Activated naive CD8-positive, alpha-beta T cell treated with anti-CD3 and anti-CD28 coated beads, Interleukin-2, amount 50 U/mL, for 24 hours (primary cell): ENCODE measurements at regions not wholly inside any gene's neighbourhood (a gene's known extent, or its start where the extent isn't known, plus 50 kb on each side); places are given as distances from the start of the nearest gene placed in this dataset.

Experiments used
- ATAC-seq: fragments of 150-1000 bp; cut with Tn5 transposase; one replicate; pipeline ENCODE4 v1.10.0; 2021
- DNase-seq: peaks from one replicate; pipeline ENCODE4 v3.0.0; 2021
- H3K27ac Mint-ChIP-seq: one replicate; pipeline ENCODE4 v1.8.0; 2021; ENCODE audit warnings: mild to moderate bottlenecking, mixed read lengths
- H3K27me3 Mint-ChIP-seq: one replicate; pipeline ENCODE4 v1.8.0; 2021; ENCODE audit warnings: mixed read lengths
- H3K36me3 Mint-ChIP-seq: one replicate; pipeline ENCODE4 v1.8.0; 2021; ENCODE audit warnings: low read depth, mixed read lengths
- H3K4me1 Mint-ChIP-seq: one replicate; pipeline ENCODE4 v1.8.0; 2021; ENCODE audit warnings: mixed read lengths
- H3K4me3 Mint-ChIP-seq: one replicate; pipeline ENCODE4 v1.8.0; 2021; ENCODE audit warnings: mild to moderate bottlenecking, moderate library complexity, mixed read lengths
- H3K9me3 Mint-ChIP-seq: one replicate; pipeline ENCODE4 v1.8.0; 2021; ENCODE audit warnings: mixed read lengths

DNA sequence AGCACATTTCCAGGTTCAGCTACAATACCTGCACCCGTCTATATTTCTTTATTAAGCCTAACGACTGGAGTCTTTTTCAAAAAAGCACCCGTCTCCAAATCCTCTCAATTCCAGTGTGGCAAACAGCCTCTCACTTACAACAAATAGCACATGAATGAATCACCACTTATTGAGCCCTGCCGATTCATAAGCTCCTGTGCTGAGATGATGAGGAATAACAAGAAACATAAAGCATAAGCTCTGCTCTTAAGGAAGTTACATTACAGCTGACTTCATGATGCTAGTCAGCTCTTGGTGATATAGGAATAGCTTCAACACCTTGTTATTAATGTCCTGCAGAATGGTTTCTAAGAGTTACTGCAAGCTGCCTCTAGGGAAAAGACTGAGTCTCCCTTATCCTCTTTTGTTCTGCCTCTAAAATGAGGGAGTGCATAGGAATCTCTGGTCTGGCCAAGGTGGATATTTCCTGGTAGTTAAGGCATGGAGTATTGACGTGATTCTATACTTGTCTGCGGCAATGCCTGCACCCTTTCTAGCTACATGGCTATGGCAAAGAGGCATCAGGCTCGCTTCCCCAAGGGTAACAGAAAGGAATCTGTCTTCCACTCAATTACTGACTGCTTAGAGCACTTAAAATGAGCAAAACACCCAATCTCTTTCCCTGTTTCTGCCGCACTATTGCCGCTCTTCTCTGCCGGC lies 195.7 kb downstream of the KLF12 start:
- Mint-ChIP-seq H3K4me1 (peaks cover 74% of the 10 kb centered on the region), H3K27me3 (no peaks in the 10 kb centered on the region), H3K27ac (peak overlapping the region; percentile 14), H3K36me3 (peaks cover 18% of the 10 kb centered on the region), H3K9me3 (no peaks in the 10 kb centered on the region), H3K4me3 (no peak overlapping the region)
- DNase-seq (no peak), ATAC-seq (no peak)

GRCh38 chr13:73937441-73937840 lies 196.8 kb downstream of the KLF12 start:
- no peaks in the 10 kb centered on the region for H3K27me3 Mint-ChIP-seq
- H3K4me3 Mint-ChIP-seq, result no peak overlapping the region
- no peak overlapping the region for H3K27ac Mint-ChIP-seq
- H3K4me1 Mint-ChIP-seq, result peaks cover 70% of the 10 kb centered on the region
- DNase-seq, result no peak
- no peak for ATAC-seq
- no peaks in the 10 kb centered on the region for H3K9me3 Mint-ChIP-seq
- H3K36me3 Mint-ChIP-seq, result peaks cover 11% of the 10 kb centered on the region

DNA sequence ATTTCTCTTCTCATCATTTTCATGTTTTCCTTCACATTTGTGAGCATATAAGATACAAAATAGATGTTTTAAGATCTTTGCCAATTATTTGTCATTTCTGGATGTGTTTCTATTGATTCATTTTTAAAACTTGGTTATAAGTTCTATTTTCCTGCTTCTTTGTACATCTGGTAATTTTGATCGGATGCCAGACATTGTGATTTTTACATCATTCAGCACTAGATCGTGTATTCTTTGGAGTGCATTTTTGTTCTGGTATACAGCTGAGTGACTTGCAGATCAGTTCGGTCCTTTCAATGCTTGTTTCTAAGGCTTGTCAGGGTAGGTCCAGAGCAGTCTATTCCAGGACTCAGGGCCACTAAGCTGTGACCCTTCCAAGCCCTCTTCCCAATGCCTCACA lies 198.2 kb downstream of the KLF12 start:
- DNase-seq (no peak), ATAC-seq (no peak)
- Mint-ChIP-seq H3K36me3 (peaks cover 2% of the 10 kb centered on the region), H3K9me3 (no peaks in the 10 kb centered on the region), H3K4me1 (peaks cover 70% of the 10 kb centered on the region), H3K4me3 (no peak overlapping the region), H3K27ac (no peak overlapping the region), H3K27me3 (no peaks in the 10 kb centered on the region)

GRCh38 chr13:73934771-73935170 lies 199.4 kb downstream of the KLF12 start:
- Mint-ChIP-seq H3K27ac (no peak overlapping the region), H3K36me3 (peaks cover 2% of the 10 kb centered on the region), H3K27me3 (no peaks in the 10 kb centered on the region), H3K4me1 (peaks cover 60% of the 10 kb centered on the region), H3K4me3 (no peak overlapping the region), H3K9me3 (no peaks in the 10 kb centered on the region)
- no peak for ATAC-seq
- DNase-seq, result no peak

GRCh38 chr13:73934215-73934641 lies 200.0 kb downstream of the KLF12 start:
- H3K4me1 Mint-ChIP-seq, result peaks cover 57% of the 10 kb centered on the region
- no peak overlapping the region for H3K4me3 Mint-ChIP-seq
- DNase-seq, result no peak
- no peaks in the 10 kb centered on the region for H3K27me3 Mint-ChIP-seq
- peak overlapping the region; percentile 1 for H3K27ac Mint-ChIP-seq
- no peaks in the 10 kb centered on the region for H3K9me3 Mint-ChIP-seq
- peaks cover 2% of the 10 kb centered on the region for H3K36me3 Mint-ChIP-seq
- peak; percentile 31 for ATAC-seq

DNA sequence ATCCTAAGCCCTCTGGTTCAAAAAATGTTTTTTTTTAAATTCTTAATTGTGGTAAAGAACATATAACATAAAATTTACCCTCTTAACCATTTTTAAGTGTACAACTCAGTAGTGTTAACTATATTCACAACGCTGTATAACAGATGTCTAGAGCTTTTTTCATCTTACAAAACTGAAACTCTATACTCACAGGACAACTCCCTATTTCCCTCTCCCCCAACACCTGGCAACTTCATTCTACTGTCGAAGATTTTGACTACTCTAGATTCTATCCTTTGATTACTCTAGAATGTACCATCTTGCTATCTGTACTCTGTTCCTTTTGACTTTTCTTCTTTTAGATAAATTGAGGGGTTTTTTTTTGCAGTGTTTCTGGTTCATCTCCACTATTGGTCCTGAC lies 200.4 kb downstream of the KLF12 start:
- H3K9me3 Mint-ChIP-seq, result no peaks in the 10 kb centered on the region
- ATAC-seq (no peak), DNase-seq (no peak)
- H3K36me3 Mint-ChIP-seq, result peaks cover 2% of the 10 kb centered on the region
- H3K27me3 Mint-ChIP-seq, result no peaks in the 10 kb centered on the region
- H3K27ac Mint-ChIP-seq, result peak overlapping the region; percentile 1
- H3K4me3 Mint-ChIP-seq, result no peak overlapping the region
- peaks cover 59% of the 10 kb centered on the region for H3K4me1 Mint-ChIP-seq

- Mint-ChIP-seq H3K4me3 (peak overlapping the region; percentile 7), H3K9me3 (no peaks in the 10 kb centered on the region), H3K36me3 (no peaks in the 10 kb centered on the region), H3K27ac (peak overlapping the region; percentile 75), H3K4me1 (peaks cover 50% of the 10 kb centered on the region), H3K27me3 (no peaks in the 10 kb centered on the region)
- ATAC-seq, result peak; percentile 91
- no peak for DNase-seq
These were observed 202.1 kb downstream of the KLF12 start for GRCh38 chr13:73932091-73932490.

- H3K4me3 Mint-ChIP-seq, result no peak overlapping the region
- peaks cover 4% of the 10 kb centered on the region for H3K36me3 Mint-ChIP-seq
- H3K9me3 Mint-ChIP-seq, result no peaks in the 10 kb centered on the region
- H3K4me1 Mint-ChIP-seq, result peaks cover 59% of the 10 kb centered on the region
- no peak overlapping the region for H3K27ac Mint-ChIP-seq
- no peaks in the 10 kb centered on the region for H3K27me3 Mint-ChIP-seq
- ATAC-seq (no peak), DNase-seq (no peak)
These were observed 204.8 kb downstream of the KLF12 start for GRCh38 chr13:73929287-73929932.

- DNase-seq (no peak), ATAC-seq (peak; percentile 75)
- Mint-ChIP-seq H3K36me3 (peaks cover 7% of the 10 kb centered on the region), H3K27ac (peak overlapping the region; percentile 59), H3K9me3 (no peaks in the 10 kb centered on the region), H3K4me1 (peaks cover 68% of the 10 kb centered on the region), H3K27me3 (no peaks in the 10 kb centered on the region), H3K4me3 (peak overlapping the region; percentile 15)
These were observed 209.6 kb downstream of the KLF12 start for GRCh38 chr13:73924607-73925006.

GRCh38 chr13:73922493-73923393 lies 211.5 kb downstream of the KLF12 start:
- ATAC-seq (peak; percentile 76), DNase-seq (no peak)
- H3K27me3 Mint-ChIP-seq, result no peaks in the 10 kb centered on the region
- peaks cover 70% of the 10 kb centered on the region for H3K4me1 Mint-ChIP-seq
- H3K4me3 Mint-ChIP-seq, result no peak overlapping the region
- no peaks in the 10 kb centered on the region for H3K9me3 Mint-ChIP-seq
- H3K36me3 Mint-ChIP-seq, result peaks cover 7% of the 10 kb centered on the region
- H3K27ac Mint-ChIP-seq, result peak overlapping the region; percentile 75

DNA sequence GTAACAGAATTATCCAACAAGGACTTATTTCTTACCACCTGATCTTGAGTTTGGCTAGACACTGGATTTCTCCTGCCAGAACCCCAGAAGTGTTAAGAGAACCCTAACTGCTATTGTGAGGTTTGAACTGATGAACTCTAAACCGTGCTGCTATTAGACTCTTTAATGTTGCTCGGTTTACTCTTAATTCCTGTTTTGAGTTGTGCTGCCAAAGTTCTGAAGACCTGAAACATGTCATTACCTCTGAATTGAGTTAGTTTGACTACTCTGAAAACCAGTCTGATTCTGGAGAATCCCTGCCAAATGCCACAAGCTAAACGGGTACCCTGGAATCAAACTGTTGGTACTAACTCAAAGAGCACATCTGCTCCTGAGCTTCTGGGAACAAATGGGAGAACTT lies 215.5 kb downstream of the KLF12 start:
- no peak overlapping the region for H3K4me3 Mint-ChIP-seq
- no peak for DNase-seq
- no peaks in the 10 kb centered on the region for H3K36me3 Mint-ChIP-seq
- no peak overlapping the region for H3K27ac Mint-ChIP-seq
- ATAC-seq, result no peak
- H3K4me1 Mint-ChIP-seq, result peaks cover 54% of the 10 kb centered on the region
- H3K9me3 Mint-ChIP-seq, result no peaks in the 10 kb centered on the region
- H3K27me3 Mint-ChIP-seq, result no peaks in the 10 kb centered on the region

- Mint-ChIP-seq H3K27me3 (no peaks in the 10 kb centered on the region), H3K4me1 (peaks cover 34% of the 10 kb centered on the region), H3K4me3 (no peak overlapping the region), H3K27ac (no peak overlapping the region), H3K36me3 (peaks cover under 1% of the 10 kb centered on the region), H3K9me3 (no peaks in the 10 kb centered on the region)
- ATAC-seq (no peak), DNase-seq (no peak)
These were observed 220.3 kb downstream of the KLF12 start for GRCh38 chr13:73913751-73914518.

GRCh38 chr13:73913079-73913740 lies 221.0 kb downstream of the KLF12 start:
- Mint-ChIP-seq H3K27ac (no peak overlapping the region), H3K27me3 (no peaks in the 10 kb centered on the region), H3K4me3 (no peak overlapping the region), H3K9me3 (no peaks in the 10 kb centered on the region), H3K36me3 (peaks cover 4% of the 10 kb centered on the region), H3K4me1 (peaks cover 27% of the 10 kb centered on the region)
- ATAC-seq, result peak; percentile 81
- no peak for DNase-seq

DNA sequence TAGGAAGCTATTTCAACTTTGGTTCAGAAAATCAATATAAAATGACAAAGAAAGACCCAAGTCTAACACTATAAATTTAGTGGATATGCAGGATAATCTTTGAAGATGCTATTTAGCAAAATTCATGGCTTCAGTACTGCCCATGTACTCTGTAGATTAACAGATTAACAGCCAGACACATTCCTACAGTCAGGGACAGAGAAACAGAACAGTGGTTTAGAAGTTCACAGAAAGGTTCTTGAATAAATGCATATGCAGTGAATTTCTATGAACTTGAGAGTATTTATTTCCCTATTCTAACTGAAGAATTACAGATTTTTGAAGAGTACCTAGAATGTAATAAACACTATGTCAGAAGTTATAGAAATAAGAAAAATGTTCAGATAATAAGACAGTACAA lies 222.8 kb downstream of the KLF12 start:
- no peaks in the 10 kb centered on the region for H3K27me3 Mint-ChIP-seq
- H3K27ac Mint-ChIP-seq, result no peak overlapping the region
- peaks cover 4% of the 10 kb centered on the region for H3K36me3 Mint-ChIP-seq
- no peaks in the 10 kb centered on the region for H3K9me3 Mint-ChIP-seq
- H3K4me1 Mint-ChIP-seq, result peaks cover 25% of the 10 kb centered on the region
- ATAC-seq (no peak), DNase-seq (no peak)
- no peak overlapping the region for H3K4me3 Mint-ChIP-seq
